K562 (cell line): ENCODE measurements at regions not wholly inside any gene's neighbourhood (a gene's known extent, or its start where the extent isn't known, plus 50 kb on each side); places are given as distances from the start of the nearest gene placed in this dataset.

Experiments
- ATAC-seq: fragments of 200-7000 bp; cut with Tn5 transposase; 3 replicates; pipeline ENCODE4 v1.9.1; 2020; ENCODE audit warnings: moderate library complexity
- BruUV-seq: library from RNA; stranded (reverse); fragments of 400-500 nt; replicated peaks from 2 replicates; lab custom pipeline; 2021; lab: Mats Ljungman, UMichigan
- CTCF ChIA-PET: fragments of 300-600 bp; formaldehyde crosslinking; extraction: SDS; loops from one replicate; lab custom pipeline; 2021; ENCODE audit warnings: low intra/inter-chr PET ratio; lab: Yijun Ruan, JAX
- POLR2A ChIA-PET: fragments of 300-600, 350-650 bp; sonication (Branson Sonifier 250); formaldehyde crosslinking; extraction: SDS; loops from one replicate; lab custom pipeline; 2021; ENCODE audit warnings: antibody characterized with exemption, inconsistent platforms; lab: Yijun Ruan, JAX
- DNase-seq, 4 experiments: peaks; one replicate each; pipeline versions ENCODE4 v3.0.0 to v3.0.0-alpha.2; 2011 to 2018; ENCODE audit warnings: low spot score in 3 of 4, mixed read lengths in 3 of 4; ENCODE audit errors: extremely low read depth in 1 of 4
- FAIRE-seq: peaks from 2 replicates; lab custom pipeline; 2011; peaks lifted over from hg19 to GRCh38; lab: Jason Lieb, UNC
- H2AFZ ChIP-seq: 2 replicates; pipeline ENCODE4 v1.6.0; 2011; ENCODE audit warnings: low read depth, low read length, control low read depth, inconsistent platforms
- H3K27ac ChIP-seq: fragments of 200-600 bp; 3 replicates; pipeline ENCODE4 v1.8.0; 2011; ENCODE audit warnings: low read depth, mild to moderate bottlenecking, control low read depth, inconsistent platforms, low read length, moderate library complexity, mixed read lengths; ENCODE audit errors: extremely low read depth
- H3K27me3 ChIP-seq, 2 experiments: fragments of 300-600 bp in 1 of 2; 2 replicates in 1 of 2; 3 replicates in 1 of 2; pipeline versions ENCODE4 v1.6.0 to v1.8.0; 2011; ENCODE audit warnings: inconsistent platforms in 2 of 2, low read length in 2 of 2, mild to moderate bottlenecking in 1 of 2, mixed read lengths in 1 of 2, moderate library complexity in 1 of 2; ENCODE audit not compliant: control insufficient read depth in 2 of 2, insufficient read depth in 2 of 2
- H3K36me3 ChIP-seq: fragments of 300-600 bp; 3 replicates; pipeline ENCODE4 v1.8.0; 2011; ENCODE audit warnings: mild to moderate bottlenecking, low read length, inconsistent platforms; ENCODE audit not compliant: control insufficient read depth, insufficient read depth
- H3K4me1 ChIP-seq, 2 experiments: fragments of 200-600 bp in 1 of 2; replicated peaks in 1 of 2; 2 replicates in 1 of 2; 3 replicates in 1 of 2; pipeline versions ENCODE4 v1.5.1 to v1.8.0; 2011; ENCODE audit warnings: inconsistent platforms in 2 of 2, low read length in 2 of 2, mild to moderate bottlenecking in 1 of 2, mixed read lengths in 1 of 2, moderate library complexity in 1 of 2; ENCODE audit not compliant: control insufficient read depth in 2 of 2, insufficient read depth in 2 of 2
- H3K4me2 ChIP-seq: 2 replicates; pipeline ENCODE4 v1.6.1; 2011; ENCODE audit warnings: low read length, control low read depth, inconsistent platforms, mixed read lengths; ENCODE audit not compliant: insufficient read depth
- H3K4me3 ChIP-seq: fragments of 200-600 bp; sonication (generic), shearing (Covaris generic); 2 replicates; pipeline ENCODE4 v1.5.1; 2016; ENCODE audit warnings: control low read depth, inconsistent platforms
- H3K79me2 ChIP-seq: fragments of 200-600 bp; 3 replicates; pipeline ENCODE4 v1.8.0; 2011; ENCODE audit warnings: low read length, inconsistent platforms; ENCODE audit not compliant: control insufficient read depth, insufficient read depth
- H3K9ac ChIP-seq, 2 experiments: 2 replicates each; pipeline versions ENCODE4 v1.6.0 to v1.6.1; 2011; ENCODE audit warnings: low read depth in 2 of 2, low read length in 2 of 2, control low read depth in 1 of 2, inconsistent platforms in 1 of 2, mild to moderate bottlenecking in 1 of 2, mixed read lengths in 1 of 2; ENCODE audit not compliant: insufficient read depth in 1 of 2
- H3K9me1 ChIP-seq: one replicate; pipeline ENCODE4 v1.6.0; 2011; ENCODE audit warnings: inconsistent platforms, mild to moderate bottlenecking, low read length, moderate library complexity; ENCODE audit not compliant: control insufficient read depth, insufficient read depth
- H3K9me3 ChIP-seq: replicated peaks from 2 replicates; pipeline ENCODE4 v1.5.1; 2011; ENCODE audit warnings: low read depth, low read length, inconsistent platforms; ENCODE audit not compliant: control insufficient read depth, insufficient read depth
- H4K20me1 ChIP-seq: replicated peaks from 2 replicates; pipeline ENCODE4 v1.6.1; 2011; ENCODE audit warnings: low read length, inconsistent platforms, mixed read lengths; ENCODE audit not compliant: control insufficient read depth, insufficient read depth
- ADNP ChIP-seq: fragments of 200-800 bp; sonication (Bioruptor generic); IDR thresholded peaks from 2 replicates; pipeline ENCODE4 v1.6.1; 2016; ENCODE audit warnings: missing genetic modification characterization, missing compliant biosample characterization
- ATF1 ChIP-seq, 2 experiments: fragments of 450-650 bp in 1 of 2; IDR thresholded peaks; 2 replicates each; pipeline ENCODE4 v1.6.1; 2016; ENCODE audit warnings: missing compliant biosample characterization in 1 of 2, missing genetic modification characterization in 1 of 2
- ATF3 ChIP-seq, 2 experiments: fragments of 450-650 bp in 1 of 2; sonication (generic) in 1 of 2; formaldehyde crosslinking in 1 of 2; IDR thresholded peaks in 1 of 2; conservative IDR thresholded peaks in 1 of 2; 2 replicates each; pipeline versions ENCODE4 v1.6.1 to v1.8.1; 2016 to 2023; ENCODE audit warnings: mild to moderate bottlenecking in 2 of 2, moderate library complexity in 2 of 2, inconsistent platforms in 1 of 2, missing genetic modification reagents in 1 of 2
- CBX3 ChIP-seq, 2 experiments: IDR thresholded peaks; 1 replicate in 1 of 2; 2 replicates in 1 of 2; pipeline ENCODE4 v1.6.1; 2012; ENCODE audit warnings: inconsistent platforms in 2 of 2, low read length in 2 of 2, borderline replicate concordance in 1 of 2, control low read depth in 1 of 2
- FIP1L1 ChIP-seq: fragments of 200-400 bp; formaldehyde crosslinking; IDR thresholded peaks from 2 replicates; pipeline ENCODE4 v1.6.1; 2018; ENCODE audit warnings: mild to moderate bottlenecking, low read depth, low read length; ENCODE audit not compliant: poor library complexity, severe bottlenecking
- FOXK2 ChIP-seq, 2 experiments: fragments of 450-650 bp; IDR thresholded peaks in 1 of 2; conservative IDR thresholded peaks in 1 of 2; 2 replicates each; pipeline ENCODE4 v1.6.1; 2016; ENCODE audit warnings: low read depth in 2 of 2, mild to moderate bottlenecking in 1 of 2
- MCM2 ChIP-seq: fragments of 450-650 bp; IDR thresholded peaks from 2 replicates; pipeline ENCODE4 v1.6.1; 2017; ENCODE audit warnings: low read depth, mild to moderate bottlenecking
- MEF2A ChIP-seq: IDR thresholded peaks from 2 replicates; pipeline ENCODE4 v1.6.1; 2011; ENCODE audit warnings: low read depth, mild to moderate bottlenecking, low read length, moderate library complexity; ENCODE audit not compliant: control insufficient read depth
- THRAP3 ChIP-seq: fragments of 450-650 bp; IDR thresholded peaks from 2 replicates; pipeline ENCODE4 v1.6.1; 2016; ENCODE audit warnings: mild to moderate bottlenecking, inconsistent platforms, borderline replicate concordance
- in situ Hi-C: fragments of 300-500 bp; cut with MboI; formaldehyde crosslinking; loops from 4 replicates; pipeline ENCODE4 v1.15.0; 2018; ENCODE audit warnings: inconsistent platforms, mixed read lengths
- intact Hi-C: fragments of 100-400 bp; cut with micrococcal nuclease; formaldehyde crosslinking; loops from 2 replicates; pipeline ENCODE4 v1.14.2; 2022
- TF ChIP-seq, protein P1 (sequence below): IDR thresholded peaks from 3 replicates; pipeline ENCODE4 v1.6.1; 2011; ENCODE audit warnings: borderline replicate concordance, mild to moderate bottlenecking, moderate library complexity; ENCODE audit not compliant: insufficient read length; ENCODE audit errors: extremely low read depth

DNA sequence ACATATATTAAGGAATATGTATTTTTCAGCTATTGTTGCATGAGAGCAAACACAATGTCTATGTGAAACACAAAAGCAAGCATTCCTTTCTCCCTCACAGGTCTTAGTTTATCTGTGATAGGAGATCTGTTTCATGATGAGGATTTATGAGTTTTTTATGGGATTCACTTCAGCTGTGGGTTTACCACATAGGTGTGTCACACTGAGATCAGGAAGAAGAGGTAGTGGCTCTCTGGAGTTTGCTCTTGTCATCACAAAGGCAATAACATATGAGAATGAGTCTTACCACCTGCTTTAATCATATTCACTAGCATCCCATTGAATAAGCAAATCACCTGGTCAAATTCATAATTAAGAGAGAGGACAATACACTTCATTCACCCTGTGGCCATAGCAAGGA, 960.3 kb upstream of the SLC39A10 start:
- POLR2A ChIA-PET: no interaction called here
- no peaks in the 10 kb centered on the region for H3K27me3 ChIP-seq
- DNase-seq (no peak), ATAC-seq (no peak)
- no peaks in the 10 kb centered on the region for H3K9me3 ChIP-seq
- TF ChIP-seq MCM2 (no peak), FIP1L1 (no peak), ADNP (tag) (no peak), THRAP3 (no peak), ATF3 (IDR thresholded peaks at IDR 0.05) (no peak), ATF3 (CRISPR knock-in tag; conservative IDR thresholded peaks at IDR 0.05) (no peak), ATF1 (CRISPR knock-in tag; IDR thresholded peaks at IDR 0.05) (no peak), ATF1 (tag; IDR thresholded peaks at IDR 0.05) (no peak), CBX3 (IDR thresholded peaks at IDR 0.05; ENCODE audit: borderline replicate concordance in 1 of 2, low read length in 2 of 2) (no peak), FOXK2 (conservative IDR thresholded peaks at IDR 0.05 in 1 of 2, IDR thresholded peaks at IDR 0.05 in 1 of 2; ENCODE audit: low read depth in 2 of 2) (no peak), MEF2A (no peak)
- TF ChIP-seq, protein P1, sequence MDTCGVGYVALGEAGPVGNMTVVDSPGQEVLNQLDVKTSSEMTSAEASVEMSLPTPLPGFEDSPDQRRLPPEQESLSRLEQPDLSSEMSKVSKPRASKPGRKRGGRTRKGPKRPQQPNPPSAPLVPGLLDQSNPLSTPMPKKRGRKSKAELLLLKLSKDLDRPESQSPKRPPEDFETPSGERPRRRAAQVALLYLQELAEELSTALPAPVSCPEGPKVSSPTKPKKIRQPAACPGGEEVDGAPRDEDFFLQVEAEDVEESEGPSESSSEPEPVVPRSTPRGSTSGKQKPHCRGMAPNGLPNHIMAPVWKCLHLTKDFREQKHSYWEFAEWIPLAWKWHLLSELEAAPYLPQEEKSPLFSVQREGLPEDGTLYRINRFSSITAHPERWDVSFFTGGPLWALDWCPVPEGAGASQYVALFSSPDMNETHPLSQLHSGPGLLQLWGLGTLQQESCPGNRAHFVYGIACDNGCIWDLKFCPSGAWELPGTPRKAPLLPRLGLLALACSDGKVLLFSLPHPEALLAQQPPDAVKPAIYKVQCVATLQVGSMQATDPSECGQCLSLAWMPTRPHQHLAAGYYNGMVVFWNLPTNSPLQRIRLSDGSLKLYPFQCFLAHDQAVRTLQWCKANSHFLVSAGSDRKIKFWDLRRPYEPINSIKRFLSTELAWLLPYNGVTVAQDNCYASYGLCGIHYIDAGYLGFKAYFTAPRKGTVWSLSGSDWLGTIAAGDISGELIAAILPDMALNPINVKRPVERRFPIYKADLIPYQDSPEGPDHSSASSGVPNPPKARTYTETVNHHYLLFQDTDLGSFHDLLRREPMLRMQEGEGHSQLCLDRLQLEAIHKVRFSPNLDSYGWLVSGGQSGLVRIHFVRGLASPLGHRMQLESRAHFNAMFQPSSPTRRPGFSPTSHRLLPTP: no peak
- TF ChIP-seq, all 486 proteins: peak for 0
- H2AFZ ChIP-seq: no peak overlapping the region
- CTCF ChIA-PET: no interaction called here
- intact Hi-C loops: no loop called here
- no peaks in the 10 kb centered on the region for H3K36me3 ChIP-seq
- FAIRE-seq: no peak
- H3K4me1 ChIP-seq: no peaks in the 10 kb centered on the region
- in situ Hi-C loops: no loop called here
- H3K27ac ChIP-seq: no peak overlapping the region
- no peak overlapping the region for H3K4me3 ChIP-seq
- H3K9me1 ChIP-seq: no peaks in the 10 kb centered on the region
- no TSS peak for BruUV-seq
- H4K20me1 ChIP-seq: no peaks in the 10 kb centered on the region
- H3K9ac ChIP-seq: no peak overlapping the region
- no peak overlapping the region for H3K4me2 ChIP-seq
- H3K79me2 ChIP-seq: no peaks in the 10 kb centered on the region
